KOPT-K1 (cell line): ENCODE measurements at regions not wholly inside any gene's neighbourhood (a gene's known extent, or its start where the extent isn't known, plus 50 kb on each side); places are given as distances from the start of the nearest gene placed in this dataset.

Experiments used
- H3K27ac ChIP-seq: fragments of 200-600 bp; sonication (generic); 2 replicates; pipeline ENCODE4 v1.5.1; 2016; ENCODE audit warnings: antibody characterized with exemption, mild to moderate bottlenecking, low read depth, low read length; ENCODE audit not compliant: poor library complexity, severe bottlenecking
- H3K36me3 ChIP-seq: fragments of 200-600 bp; sonication (generic); 2 replicates; pipeline ENCODE4 v1.5.1; 2017; ENCODE audit warnings: antibody characterized with exemption, mild to moderate bottlenecking, low read length, moderate library complexity; ENCODE audit not compliant: insufficient read depth
- H3K9me3 ChIP-seq: fragments of 200-600 bp; sonication (generic); 2 replicates; pipeline ENCODE4 v1.5.1; 2017; ENCODE audit warnings: antibody characterized with exemption, low read length, mild to moderate bottlenecking; ENCODE audit not compliant: insufficient read depth, poor library complexity, severe bottlenecking

GRCh38 chr4:45072981-45073380 is 346.6 kb upstream of the GNPDA2 start:
- Histone ChIP-seq H3K9me3 (no peaks in the 10 kb centered on the region), H3K27ac (no peak overlapping the region), H3K36me3 (no peaks in the 10 kb centered on the region)

- no peak overlapping the region for H3K27ac ChIP-seq
- no peaks in the 10 kb centered on the region for H3K36me3 ChIP-seq
- H3K9me3 ChIP-seq = no peaks in the 10 kb centered on the region
Observed at GRCh38 chr4:45064741-45065140, 338.4 kb upstream of the GNPDA2 start.

- Histone ChIP-seq H3K27ac (no peak overlapping the region), H3K9me3 (no peaks in the 10 kb centered on the region), H3K36me3 (no peaks in the 10 kb centered on the region)
Observed at GRCh38 chr4:45063696-45064095, 337.3 kb upstream of the GNPDA2 start.

DNA sequence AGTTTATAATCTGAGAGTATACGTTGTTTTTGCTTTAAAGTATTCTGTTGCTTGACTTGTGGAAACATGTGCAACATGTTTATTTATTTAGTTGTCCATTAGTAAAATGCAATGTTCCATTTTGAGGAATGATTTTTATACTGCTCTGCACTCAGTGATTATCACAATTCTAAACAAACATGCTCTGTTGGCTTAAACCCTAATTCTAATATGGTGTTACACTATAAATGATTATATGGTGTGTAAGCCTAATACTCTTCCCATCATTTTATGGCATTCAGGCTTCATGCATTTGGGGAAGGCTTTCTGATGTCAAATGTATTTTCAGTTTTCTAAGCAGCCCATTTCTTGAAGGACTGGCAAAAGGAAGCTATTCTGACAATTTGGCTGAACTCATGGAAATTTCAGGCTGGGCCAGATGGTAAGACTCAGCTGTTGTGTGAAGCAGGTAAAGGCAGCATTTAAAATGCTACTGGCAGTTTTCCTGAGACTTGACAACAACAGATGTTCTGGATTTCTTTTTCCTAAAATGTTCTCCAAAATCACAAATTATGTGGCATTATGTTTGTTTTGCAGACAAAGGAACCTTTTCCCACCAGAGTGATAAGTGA is 336.7 kb upstream of the GNPDA2 start:
- H3K36me3 ChIP-seq = no peaks in the 10 kb centered on the region
- no peaks in the 10 kb centered on the region for H3K9me3 ChIP-seq
- H3K27ac ChIP-seq = no peak overlapping the region

- no peak overlapping the region for H3K27ac ChIP-seq
- peaks cover 9% of the 10 kb centered on the region for H3K9me3 ChIP-seq
- no peaks in the 10 kb centered on the region for H3K36me3 ChIP-seq
Observed at GRCh38 chr4:45043911-45044310, 317.6 kb upstream of the GNPDA2 start.

DNA sequence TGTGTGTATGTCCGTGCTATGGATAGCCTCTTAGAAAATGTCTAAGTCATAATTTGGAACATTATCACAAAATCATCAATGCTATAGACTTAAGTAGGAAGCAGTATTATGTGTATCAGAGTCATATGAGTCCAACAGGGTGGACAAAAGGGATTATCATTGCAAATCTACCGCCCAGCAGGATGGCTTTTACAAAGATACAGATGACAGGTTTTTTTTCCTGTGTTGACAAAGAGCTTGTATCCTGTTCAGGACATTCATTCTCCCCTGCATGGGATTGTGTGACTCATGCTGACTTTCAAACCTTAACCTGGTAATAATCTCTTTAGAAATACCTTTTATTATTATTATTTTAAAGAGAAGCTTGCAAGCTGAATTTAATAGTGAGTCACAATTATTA is 310.3 kb upstream of the GNPDA2 start:
- Histone ChIP-seq H3K9me3 (no peaks in the 10 kb centered on the region), H3K27ac (no peak overlapping the region), H3K36me3 (no peaks in the 10 kb centered on the region)

DNA sequence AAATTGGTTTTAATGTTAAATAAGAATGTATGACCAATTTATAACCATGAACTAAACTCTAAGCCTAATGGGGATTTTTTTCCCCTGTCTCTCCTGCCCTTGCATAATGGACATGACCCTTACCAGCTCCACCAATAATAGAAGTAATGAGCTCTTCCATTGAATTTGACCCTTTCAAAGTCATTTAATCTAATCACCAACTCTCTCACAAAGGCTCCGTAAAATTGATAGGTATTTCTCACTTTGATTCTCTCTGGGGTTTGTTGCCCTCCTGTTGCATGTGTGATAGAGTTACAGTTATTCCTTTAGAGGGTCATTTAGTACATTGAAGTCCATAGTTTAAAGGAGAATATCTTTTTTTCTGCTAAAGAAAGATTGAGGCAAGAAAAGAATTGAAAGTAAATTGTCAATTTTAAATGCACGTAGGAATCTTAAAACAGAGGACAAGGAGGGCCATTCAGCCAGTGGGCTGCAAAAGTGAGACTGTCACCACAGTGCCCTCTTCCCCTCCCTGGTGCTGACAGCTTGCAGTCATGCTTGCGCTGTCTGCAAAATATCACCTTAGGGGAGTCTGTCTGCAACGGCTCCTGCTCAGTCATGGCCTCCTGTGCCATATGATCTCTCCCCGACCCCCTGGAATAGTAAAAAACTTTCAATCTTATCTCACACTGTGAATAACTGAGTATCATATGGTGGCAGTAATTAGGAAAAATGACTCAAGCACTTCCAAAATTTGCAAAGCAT is 307.5 kb upstream of the GNPDA2 start:
- Histone ChIP-seq H3K9me3 (no peaks in the 10 kb centered on the region), H3K36me3 (no peaks in the 10 kb centered on the region), H3K27ac (no peak overlapping the region)

DNA sequence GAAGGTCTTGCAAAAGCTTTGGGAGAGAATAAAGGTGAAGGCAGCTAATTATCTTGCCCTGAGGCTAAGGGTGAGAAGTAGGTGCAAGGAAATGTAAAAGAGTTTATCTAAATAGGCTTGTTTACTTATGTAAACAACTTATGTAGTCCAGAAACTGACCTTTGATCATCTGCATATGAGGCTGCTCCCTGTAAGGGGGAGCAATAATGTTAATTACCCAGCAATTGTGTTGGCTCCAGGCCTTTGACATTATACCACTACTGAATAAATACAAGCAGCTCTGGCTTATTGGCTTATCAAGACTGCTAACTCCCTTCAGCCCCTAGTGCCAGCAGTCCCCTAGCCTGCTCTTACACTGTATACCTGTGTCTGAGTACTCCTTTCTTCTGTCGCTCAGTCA is 303.7 kb upstream of the GNPDA2 start:
- Histone ChIP-seq H3K9me3 (no peaks in the 10 kb centered on the region), H3K27ac (no peak overlapping the region), H3K36me3 (no peaks in the 10 kb centered on the region)

DNA sequence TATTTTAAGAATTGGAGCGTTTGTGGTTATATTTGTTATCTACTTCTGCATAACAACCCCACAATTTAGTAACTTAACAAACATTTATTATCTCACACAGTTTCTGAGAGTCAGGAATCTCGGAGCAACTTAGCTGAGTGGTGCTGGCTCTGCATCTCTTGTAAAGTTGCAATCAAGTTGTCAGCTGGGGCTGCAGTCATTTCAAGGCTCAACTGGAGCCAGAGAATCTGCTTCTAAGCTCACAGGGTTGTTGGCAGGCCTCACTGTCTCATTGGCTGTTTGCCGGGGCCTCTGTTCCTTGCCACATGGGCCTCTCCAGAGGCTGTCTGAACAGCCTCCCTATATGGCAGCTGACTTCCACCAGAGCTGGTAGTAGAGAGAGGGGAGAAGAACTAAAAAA is 281.2 kb upstream of the GNPDA2 start:
- Histone ChIP-seq H3K9me3 (no peaks in the 10 kb centered on the region), H3K36me3 (no peaks in the 10 kb centered on the region), H3K27ac (no peak overlapping the region)

GRCh38 chr4:45006078-45006477 is 279.7 kb upstream of the GNPDA2 start:
- Histone ChIP-seq H3K36me3 (no peaks in the 10 kb centered on the region), H3K9me3 (no peaks in the 10 kb centered on the region), H3K27ac (no peak overlapping the region)

DNA sequence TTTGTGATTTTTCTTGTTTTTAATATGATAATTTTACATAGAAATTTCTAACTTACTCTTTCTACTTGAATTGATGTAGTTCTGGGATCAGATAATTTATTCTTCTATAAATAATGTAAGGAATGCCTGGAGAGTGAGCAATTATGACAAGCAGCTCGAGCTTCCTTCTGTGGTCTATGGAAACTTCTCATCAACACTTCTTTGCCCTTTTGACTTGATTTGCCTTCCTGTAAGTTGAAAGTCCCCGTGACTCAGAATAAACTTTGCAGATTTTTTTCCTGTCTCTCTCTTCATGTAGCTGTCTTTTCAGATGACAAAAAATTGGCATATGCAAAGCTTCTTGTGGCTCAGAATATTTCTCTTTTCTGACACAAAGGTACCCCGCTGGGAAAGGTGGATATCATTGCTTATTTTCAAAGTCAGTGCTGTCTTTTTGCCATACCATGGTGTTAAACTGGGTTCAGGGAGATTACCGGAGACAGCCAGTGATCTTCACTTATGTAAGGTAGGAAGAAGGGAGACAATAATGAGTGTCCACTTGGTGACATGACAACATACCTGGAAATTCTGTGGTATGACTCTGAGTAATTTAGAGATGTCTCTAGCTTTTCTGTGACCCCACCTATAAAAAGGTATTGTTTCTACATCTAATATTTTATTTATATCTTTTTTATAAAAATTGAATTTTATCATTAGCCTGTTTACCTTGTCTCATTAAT is 278.6 kb upstream of the GNPDA2 start:
- no peaks in the 10 kb centered on the region for H3K36me3 ChIP-seq
- H3K9me3 ChIP-seq = no peaks in the 10 kb centered on the region
- no peak overlapping the region for H3K27ac ChIP-seq

GRCh38 chr4:45004326-45004725 is 278.0 kb upstream of the GNPDA2 start:
- H3K9me3 ChIP-seq = no peaks in the 10 kb centered on the region
- H3K36me3 ChIP-seq = no peaks in the 10 kb centered on the region
- H3K27ac ChIP-seq = no peak overlapping the region

DNA sequence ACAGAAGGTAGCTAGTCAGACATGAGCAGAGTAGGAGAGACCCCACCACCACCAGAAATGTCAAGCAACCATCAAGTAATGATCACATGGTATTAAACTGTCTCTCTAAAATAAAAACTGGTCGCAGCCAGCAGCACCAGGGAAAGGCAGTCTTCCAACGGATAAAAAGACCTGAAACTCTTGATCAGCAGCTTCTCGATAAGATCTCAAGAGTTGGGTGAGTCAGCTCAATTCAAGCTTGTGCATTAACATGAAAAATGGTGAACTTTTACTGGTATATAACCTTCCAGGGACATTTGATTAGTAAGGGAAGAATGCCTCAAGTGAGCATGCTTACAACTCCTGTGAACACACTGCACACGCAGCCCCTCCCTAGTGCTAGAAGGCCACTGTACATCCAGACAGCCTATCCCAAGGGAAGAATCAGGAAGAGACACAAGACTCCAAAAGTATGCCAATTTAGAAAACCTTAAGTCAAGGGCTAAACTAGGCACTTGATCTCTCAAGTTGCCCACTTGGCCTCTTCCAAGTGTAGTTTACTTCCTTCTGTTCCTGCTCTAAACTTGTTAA is 270.0 kb upstream of the GNPDA2 start:
- no peaks in the 10 kb centered on the region for H3K9me3 ChIP-seq
- H3K36me3 ChIP-seq = no peaks in the 10 kb centered on the region
- H3K27ac ChIP-seq = no peak overlapping the region

DNA sequence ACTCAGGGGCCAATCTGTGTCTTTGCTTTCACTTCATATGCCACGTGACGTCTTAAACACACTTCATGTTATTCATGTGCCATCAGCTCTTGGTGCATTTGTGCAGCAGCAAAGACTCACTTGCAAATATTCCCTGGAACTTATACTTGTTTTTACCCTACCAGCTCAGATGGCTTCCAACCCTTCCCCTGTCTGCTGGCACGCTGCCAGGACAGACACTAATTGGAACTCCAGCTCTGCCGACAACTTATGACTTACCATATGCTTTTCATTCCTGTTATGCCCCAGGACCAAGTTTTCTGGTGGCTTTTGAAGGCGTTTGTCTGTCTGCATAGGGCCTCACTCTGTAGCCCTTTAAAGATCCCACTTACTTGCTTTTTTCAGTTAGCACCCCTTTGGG is 261.7 kb upstream of the GNPDA2 start:
- H3K27ac ChIP-seq = no peak overlapping the region
- H3K36me3 ChIP-seq = no peaks in the 10 kb centered on the region
- no peaks in the 10 kb centered on the region for H3K9me3 ChIP-seq

DNA sequence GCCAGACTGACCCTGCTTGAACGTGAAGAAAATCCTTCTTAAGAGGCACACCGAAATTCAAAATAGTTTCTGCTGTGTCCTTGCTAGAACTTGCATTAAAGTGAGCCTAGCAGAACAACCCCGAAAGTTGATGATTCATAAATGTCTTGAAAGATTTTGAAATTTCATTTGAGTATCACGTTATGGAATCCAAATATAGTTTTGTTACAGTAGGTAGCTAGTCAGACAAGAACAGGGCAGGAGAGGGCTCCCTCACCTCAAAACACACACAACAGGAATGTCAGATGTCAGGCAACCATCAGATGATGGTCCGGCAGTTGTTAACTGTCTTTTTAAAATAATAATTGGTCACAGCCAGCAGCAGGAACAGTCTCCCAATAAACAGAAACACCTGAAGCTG is 259.6 kb upstream of the GNPDA2 start:
- H3K27ac ChIP-seq = no peak overlapping the region
- no peaks in the 10 kb centered on the region for H3K36me3 ChIP-seq
- H3K9me3 ChIP-seq = no peaks in the 10 kb centered on the region
